CD4-positive, alpha-beta T cell (primary cell): ENCODE measurements at regions not wholly inside any gene's neighbourhood (a gene's known extent, or its start where the extent isn't known, plus 50 kb on each side); places are given as distances from the start of the nearest gene placed in this dataset.
A peak's percentile ranks its signal among the peaks of the same experiment; 100 is the strongest.

ENCODE experiments used
- ATAC-seq: fragments of 200-7000 bp; cut with Tn5 transposase; one replicate; pipeline ENCODE4 v1.10.0; 2022; ENCODE audit warnings: mild to moderate bottlenecking; ENCODE audit not compliant: poor library complexity
- CTCF ChIA-PET: fragments of 350-600 bp; sonication (Branson Sonifier 250); formaldehyde crosslinking; loops from one replicate; lab custom pipeline; 2021; ENCODE audit warnings: antibody characterized with exemption, inconsistent platforms; lab: Charles Lee
- POLR2A ChIA-PET: fragments of 350-600 bp; sonication (Branson Sonifier 250); formaldehyde crosslinking; loops from one replicate; lab custom pipeline; 2021; ENCODE audit warnings: antibody characterized with exemption, inconsistent platforms; lab: Charles Lee
- DNase-seq, 14 experiments: peaks; one replicate each; pipeline ENCODE4 v3.0.0-alpha.2; 2013 to 2020; ENCODE audit warnings: mixed read lengths in 2 of 14
- H3K27ac ChIP-seq, 2 donors: one replicate each; pipeline versions ENCODE4 v1.5.1 to v1.7.0; 2013; ENCODE audit warnings: low read length in 2 of 2, low read depth in 1 of 2, mild to moderate bottlenecking in 1 of 2
- H3K27me3 ChIP-seq, 2 experiments: 1 replicate in 1 of 2; 2 replicates in 1 of 2; pipeline versions ENCODE4 v1.6.1 to v1.7.0; 2013; ENCODE audit warnings: low read length in 2 of 2, control low read depth in 1 of 2, mild to moderate bottlenecking in 1 of 2, moderate library complexity in 1 of 2; ENCODE audit not compliant: insufficient read depth in 2 of 2, control insufficient read depth in 1 of 2
- H3K36me3 ChIP-seq: one replicate; pipeline ENCODE4 v1.6.1; 2013; ENCODE audit warnings: low read length, control low read depth; ENCODE audit not compliant: insufficient read depth
- H3K4me1 ChIP-seq: one replicate; pipeline ENCODE4 v1.6.1; 2013; ENCODE audit warnings: low read length, control low read depth; ENCODE audit not compliant: insufficient read depth
- H3K4me3 ChIP-seq: one replicate; pipeline ENCODE4 v1.5.1; 2013; ENCODE audit warnings: mild to moderate bottlenecking, low read length, moderate library complexity
- H3K9me3 ChIP-seq, 2 experiments: 1 replicate in 1 of 2; 2 replicates in 1 of 2; pipeline versions ENCODE4 v1.6.1 to v1.7.0; 2013; ENCODE audit warnings: low read length in 2 of 2, mild to moderate bottlenecking in 2 of 2, control low read depth in 1 of 2, moderate library complexity in 1 of 2; ENCODE audit not compliant: control insufficient read depth in 1 of 2, insufficient read depth in 1 of 2
- H3K27ac Mint-ChIP-seq: one replicate; pipeline ENCODE4 v1.8.0; 2020; ENCODE audit warnings: mixed read lengths
- H3K27me3 Mint-ChIP-seq: one replicate; pipeline ENCODE4 v1.8.0; 2021; ENCODE audit warnings: mixed read lengths
- H3K36me3 Mint-ChIP-seq: one replicate; pipeline ENCODE4 v1.8.0; 2021; ENCODE audit warnings: low read depth, mixed read lengths
- H3K4me1 Mint-ChIP-seq: one replicate; pipeline ENCODE4 v1.8.0; 2021; ENCODE audit warnings: low read depth, mixed read lengths
- H3K4me3 Mint-ChIP-seq: one replicate; pipeline ENCODE4 v1.8.0; 2020; ENCODE audit warnings: mild to moderate bottlenecking, mixed read lengths
- H3K9me3 Mint-ChIP-seq: one replicate; pipeline ENCODE4 v1.8.0; 2020; ENCODE audit warnings: mixed read lengths
- intact Hi-C, 2 experiments: fragments of 100-400 bp; cut with DNase I in 1 of 2; cut with micrococcal nuclease in 1 of 2; formaldehyde crosslinking; loops; one replicate each; pipeline versions ENCODE4 v1.15.1 to v1.9.0; 2023 to 2025; cut with DNase I, micrococcal nuclease
- TF ChIP-seq, protein P1 (sequence below): fragments of 200-600 bp; IDR thresholded peaks from one replicate; pipeline ENCODE4 v1.8.0; 2022; ENCODE audit warnings: antibody characterized with exemption, mild to moderate bottlenecking

DNA sequence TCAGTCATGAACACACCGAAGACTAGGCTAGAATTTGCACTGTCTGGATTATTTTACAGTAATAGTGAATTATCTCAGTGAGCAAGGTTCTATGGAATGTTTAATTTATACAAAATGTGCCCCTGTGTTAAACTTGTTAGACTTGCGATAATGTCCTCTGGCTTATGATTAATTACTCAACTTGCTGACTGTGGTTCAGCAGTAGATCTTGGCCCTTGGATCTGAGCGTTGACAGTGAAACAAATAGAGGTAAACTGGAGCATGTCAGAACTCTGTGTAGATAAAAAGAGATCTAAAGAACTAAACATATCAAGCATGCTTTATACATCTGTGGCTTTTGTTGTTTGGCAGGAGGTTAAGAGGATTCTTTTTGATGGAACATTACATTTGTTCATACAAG lies 407.6 kb downstream of the DSEL start:
- Histone ChIP-seq H3K36me3 (no peaks in the 10 kb centered on the region), H3K27me3 (no peaks in the 10 kb centered on the region), H3K4me3 (no peak overlapping the region), H3K27ac (no peak overlapping the region), H3K4me1 (no peaks in the 10 kb centered on the region), H3K9me3 (no peaks in the 10 kb centered on the region)
- ChIA-PET CTCF (no interaction called here), POLR2A (no interaction called here)
- intact Hi-C loops: no loop called here
- H3K4me1 Mint-ChIP-seq: no peaks in the 10 kb centered on the region
- H3K27me3 Mint-ChIP-seq: no peaks in the 10 kb centered on the region
- no peak overlapping the region for H3K27ac Mint-ChIP-seq
- no peak overlapping the region for H3K4me3 Mint-ChIP-seq
- ATAC-seq: no peak
- H3K36me3 Mint-ChIP-seq: no peaks in the 10 kb centered on the region
- no peak for DNase-seq
- H3K9me3 Mint-ChIP-seq: no peaks in the 10 kb centered on the region
- TF ChIP-seq, protein P1, sequence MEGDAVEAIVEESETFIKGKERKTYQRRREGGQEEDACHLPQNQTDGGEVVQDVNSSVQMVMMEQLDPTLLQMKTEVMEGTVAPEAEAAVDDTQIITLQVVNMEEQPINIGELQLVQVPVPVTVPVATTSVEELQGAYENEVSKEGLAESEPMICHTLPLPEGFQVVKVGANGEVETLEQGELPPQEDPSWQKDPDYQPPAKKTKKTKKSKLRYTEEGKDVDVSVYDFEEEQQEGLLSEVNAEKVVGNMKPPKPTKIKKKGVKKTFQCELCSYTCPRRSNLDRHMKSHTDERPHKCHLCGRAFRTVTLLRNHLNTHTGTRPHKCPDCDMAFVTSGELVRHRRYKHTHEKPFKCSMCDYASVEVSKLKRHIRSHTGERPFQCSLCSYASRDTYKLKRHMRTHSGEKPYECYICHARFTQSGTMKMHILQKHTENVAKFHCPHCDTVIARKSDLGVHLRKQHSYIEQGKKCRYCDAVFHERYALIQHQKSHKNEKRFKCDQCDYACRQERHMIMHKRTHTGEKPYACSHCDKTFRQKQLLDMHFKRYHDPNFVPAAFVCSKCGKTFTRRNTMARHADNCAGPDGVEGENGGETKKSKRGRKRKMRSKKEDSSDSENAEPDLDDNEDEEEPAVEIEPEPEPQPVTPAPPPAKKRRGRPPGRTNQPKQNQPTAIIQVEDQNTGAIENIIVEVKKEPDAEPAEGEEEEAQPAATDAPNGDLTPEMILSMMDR: no peak

DNA sequence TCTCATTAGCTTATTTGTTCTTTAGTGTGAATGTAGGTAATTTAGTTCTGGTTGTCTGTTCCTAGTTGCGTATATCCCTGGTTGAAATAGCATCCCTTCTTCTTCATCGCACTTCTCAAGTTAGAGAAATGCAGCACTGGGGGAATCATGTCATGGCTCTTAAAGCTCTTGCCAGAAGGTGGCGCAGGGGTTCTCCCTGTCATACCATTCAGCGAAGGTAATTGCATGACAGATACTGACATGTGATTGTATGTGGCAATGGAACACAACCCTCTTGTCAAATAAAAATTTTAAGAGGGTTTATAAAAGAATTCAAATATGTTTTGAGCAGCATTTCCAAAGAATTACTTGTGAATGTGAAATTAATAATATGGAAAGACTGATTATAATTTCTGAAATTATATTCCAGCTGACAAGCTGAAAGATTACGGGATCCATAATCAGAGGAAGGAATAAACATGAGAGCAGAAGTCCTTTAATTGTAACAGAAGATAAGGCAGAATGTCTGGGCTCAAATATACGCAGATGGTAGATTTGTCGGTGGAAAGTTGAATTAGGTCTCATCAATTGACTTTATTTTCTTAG lies 411.7 kb downstream of the DSEL start:
- no peak overlapping the region for H3K4me3 Mint-ChIP-seq
- H3K27ac Mint-ChIP-seq: no peak overlapping the region
- no peak overlapping the region for H3K27ac ChIP-seq
- no peaks in the 10 kb centered on the region for H3K9me3 Mint-ChIP-seq
- H3K36me3 ChIP-seq: no peaks in the 10 kb centered on the region
- no peaks in the 10 kb centered on the region for H3K36me3 Mint-ChIP-seq
- ChIA-PET CTCF (interaction anchor here (1.0 kb wide), 1 partner anchor 13 kb away, joined by 3 read pairs; no protein-coding TSS in a partner anchor), POLR2A (interaction anchor here (0.7 kb wide), 1 partner anchor 31 kb away, joined by 3 read pairs; no protein-coding TSS in a partner anchor)
- no peaks in the 10 kb centered on the region for H3K9me3 ChIP-seq
- H3K4me1 Mint-ChIP-seq: no peaks in the 10 kb centered on the region
- H3K4me3 ChIP-seq: no peak overlapping the region
- H3K27me3 Mint-ChIP-seq: no peaks in the 10 kb centered on the region
- H3K27me3 ChIP-seq: no peaks in the 10 kb centered on the region
- DNase-seq (peak in 8 of 14 experiments; percentile 1 to 48 (median 16)), ATAC-seq (peak; percentile 39)
- intact Hi-C loops: loop anchor here in 1 of 2 experiments (1.0 kb wide), 1 partner anchor 96 kb away; no protein-coding TSS in a partner anchor
- TF ChIP-seq, protein P1: peak; percentile 34
- no peaks in the 10 kb centered on the region for H3K4me1 ChIP-seq

DNA sequence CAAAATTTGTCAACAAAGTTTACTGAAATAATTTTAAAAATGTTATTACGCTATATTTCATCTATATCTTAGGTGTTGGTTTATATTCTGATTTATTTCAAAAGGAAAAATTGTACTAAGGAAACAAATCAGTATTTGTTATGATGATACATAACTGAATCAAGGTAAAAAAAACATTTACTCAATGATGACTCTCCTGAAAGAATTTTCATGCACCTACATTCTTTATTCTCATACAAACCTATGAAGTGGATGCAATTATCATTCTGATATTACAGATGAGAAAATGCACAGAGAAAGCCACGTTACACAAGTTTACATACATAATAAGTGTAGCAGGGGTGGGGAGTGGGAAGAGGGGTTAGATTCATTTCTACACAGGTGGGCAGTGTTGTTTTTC lies 422.4 kb downstream of the DSEL start:
- Histone ChIP-seq H3K9me3 (no peaks in the 10 kb centered on the region), H3K4me3 (no peak overlapping the region), H3K36me3 (no peaks in the 10 kb centered on the region), H3K27ac (no peak overlapping the region), H3K27me3 (no peaks in the 10 kb centered on the region), H3K4me1 (no peaks in the 10 kb centered on the region)
- Mint-ChIP-seq H3K36me3 (no peaks in the 10 kb centered on the region), H3K4me1 (no peaks in the 10 kb centered on the region), H3K27me3 (no peaks in the 10 kb centered on the region), H3K27ac (no peak overlapping the region), H3K9me3 (no peaks in the 10 kb centered on the region), H3K4me3 (no peak overlapping the region)
- TF ChIP-seq, protein P1: no peak
- ChIA-PET CTCF (no interaction called here), POLR2A (no interaction called here)
- intact Hi-C loops: no loop called here
- DNase-seq (no peak), ATAC-seq (no peak)
